B cell (primary cell): ENCODE measurements at regions not wholly inside any gene's neighbourhood (a gene's known extent, or its start where the extent isn't known, plus 50 kb on each side); places are given as distances from the start of the nearest gene placed in this dataset.

Experiments
- EZH2 ChIP-seq: IDR thresholded peaks from 2 replicates; pipeline ENCODE4 v1.6.1; 2012; ENCODE audit warnings: borderline replicate concordance, low read depth, mild to moderate bottlenecking, moderate library complexity, low read length; ENCODE audit not compliant: insufficient read depth, poor library complexity, severe bottlenecking
- TF ChIP-seq, protein P1 (sequence below): fragments of 200-600 bp; IDR thresholded peaks from one replicate; pipeline ENCODE4 v1.8.0; 2022; ENCODE audit warnings: antibody characterized with exemption, mild to moderate bottlenecking

DNA sequence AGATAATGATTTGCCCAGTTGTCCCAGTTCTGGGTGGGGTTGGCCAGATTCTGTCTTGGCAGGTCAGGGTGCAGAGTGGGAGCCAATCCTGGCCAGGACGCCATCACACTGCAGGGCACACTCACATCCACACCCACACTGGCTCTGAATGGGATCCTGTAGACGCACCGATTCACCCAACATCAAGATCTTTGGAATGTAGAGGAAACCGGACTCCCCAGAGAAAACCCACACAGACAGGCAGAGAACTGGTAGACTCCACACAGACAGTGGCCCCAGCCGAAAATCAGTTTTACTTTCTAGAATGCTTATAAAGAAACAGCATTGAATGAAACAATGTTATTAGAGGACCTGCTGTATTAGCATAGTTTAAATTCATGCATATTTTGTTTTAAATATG is 343.1 kb upstream of the DAB2 start:
- TF ChIP-seq, protein P1, sequence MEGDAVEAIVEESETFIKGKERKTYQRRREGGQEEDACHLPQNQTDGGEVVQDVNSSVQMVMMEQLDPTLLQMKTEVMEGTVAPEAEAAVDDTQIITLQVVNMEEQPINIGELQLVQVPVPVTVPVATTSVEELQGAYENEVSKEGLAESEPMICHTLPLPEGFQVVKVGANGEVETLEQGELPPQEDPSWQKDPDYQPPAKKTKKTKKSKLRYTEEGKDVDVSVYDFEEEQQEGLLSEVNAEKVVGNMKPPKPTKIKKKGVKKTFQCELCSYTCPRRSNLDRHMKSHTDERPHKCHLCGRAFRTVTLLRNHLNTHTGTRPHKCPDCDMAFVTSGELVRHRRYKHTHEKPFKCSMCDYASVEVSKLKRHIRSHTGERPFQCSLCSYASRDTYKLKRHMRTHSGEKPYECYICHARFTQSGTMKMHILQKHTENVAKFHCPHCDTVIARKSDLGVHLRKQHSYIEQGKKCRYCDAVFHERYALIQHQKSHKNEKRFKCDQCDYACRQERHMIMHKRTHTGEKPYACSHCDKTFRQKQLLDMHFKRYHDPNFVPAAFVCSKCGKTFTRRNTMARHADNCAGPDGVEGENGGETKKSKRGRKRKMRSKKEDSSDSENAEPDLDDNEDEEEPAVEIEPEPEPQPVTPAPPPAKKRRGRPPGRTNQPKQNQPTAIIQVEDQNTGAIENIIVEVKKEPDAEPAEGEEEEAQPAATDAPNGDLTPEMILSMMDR: no peak
- no peak for TF ChIP-seq EZH2
